Kidney glomerular epithelial cell (primary cell): ENCODE measurements at regions not wholly inside any gene's neighbourhood (a gene's known extent, or its start where the extent isn't known, plus 50 kb on each side); places are given as distances from the start of the nearest gene placed in this dataset.

Experiments used
- DNase-seq: peaks from one replicate; lab custom pipeline; 2025; lab: John Stamatoyannopoulos, UW

DNA sequence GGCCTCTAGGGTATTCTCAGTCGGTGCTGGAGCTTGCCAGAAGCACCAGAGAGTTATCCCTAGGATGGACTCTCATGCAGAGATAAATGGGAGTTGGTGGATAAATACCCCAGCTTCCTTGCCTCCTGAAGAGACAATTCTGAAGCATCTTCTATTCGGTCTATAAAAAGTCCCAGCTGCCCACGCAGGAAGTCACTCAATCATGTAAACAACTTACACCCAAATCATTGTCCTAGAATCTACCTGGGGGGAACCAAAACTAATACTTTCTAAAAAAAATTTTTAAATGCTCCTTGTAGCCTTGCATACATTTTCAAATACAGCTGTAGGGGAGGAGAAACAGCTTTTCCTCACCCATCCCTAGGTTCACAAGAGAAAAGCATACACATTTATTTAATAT, 66.6 kb upstream of the ELAC2 start:
- no peak for DNase-seq

DNA sequence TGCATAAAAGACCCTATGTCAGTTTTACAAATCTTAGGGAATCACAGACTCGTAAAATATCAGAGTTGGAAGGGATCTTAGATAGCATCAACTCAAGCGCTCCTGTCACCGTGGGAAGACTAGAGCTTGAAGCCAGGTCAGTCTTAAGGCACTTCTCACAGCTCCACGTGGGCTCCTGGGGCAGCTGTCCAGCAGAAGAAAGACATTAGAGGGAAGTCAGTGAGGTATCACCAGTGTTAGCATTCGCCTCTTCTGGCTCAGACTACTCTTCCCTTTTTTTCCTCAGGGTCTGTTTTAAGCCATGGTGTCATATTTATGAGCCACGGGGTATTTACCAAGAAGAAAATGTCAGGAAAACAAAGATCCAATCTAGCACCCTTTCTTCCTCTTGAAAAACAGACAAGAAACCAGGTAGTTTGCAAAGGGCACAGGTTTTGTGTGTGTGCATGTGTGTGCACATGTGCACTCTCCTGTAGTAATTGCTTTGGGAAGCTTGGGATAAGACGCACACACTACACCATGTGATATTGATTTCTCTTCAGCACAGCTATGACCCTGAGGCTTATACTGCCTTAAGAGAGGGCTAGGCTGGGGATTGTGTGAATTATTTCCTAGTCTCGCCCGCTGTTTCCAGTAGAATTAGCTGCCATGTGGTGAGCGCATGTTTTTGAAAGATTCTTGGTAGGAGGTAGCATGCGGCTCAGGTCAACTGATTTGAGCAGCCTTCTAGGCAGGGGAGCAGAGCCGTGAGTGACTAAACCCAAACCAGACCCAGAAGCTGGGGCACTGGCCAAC, 61.0 kb upstream of the ELAC2 start:
- DNase-seq, result no peak

DNA sequence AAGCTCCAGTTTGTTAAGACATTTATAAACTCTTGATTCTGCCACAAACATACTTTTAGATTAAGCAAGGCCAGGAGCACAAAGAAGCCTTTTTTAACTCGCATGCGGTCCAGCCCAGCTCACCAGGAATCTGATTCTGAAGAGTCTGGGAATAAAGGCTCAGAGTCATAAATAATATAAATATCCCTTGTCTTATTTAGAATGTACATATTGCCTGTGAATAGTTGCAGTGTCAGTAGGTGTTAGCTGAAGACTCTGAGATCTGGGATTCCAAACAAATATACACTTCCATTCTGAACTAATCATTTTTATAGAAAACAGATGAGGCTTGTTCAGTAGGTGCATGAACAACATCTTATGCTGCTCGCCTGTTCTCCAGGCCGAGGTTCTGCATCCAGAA, 59.1 kb upstream of the ELAC2 start:
- no peak for DNase-seq

DNA sequence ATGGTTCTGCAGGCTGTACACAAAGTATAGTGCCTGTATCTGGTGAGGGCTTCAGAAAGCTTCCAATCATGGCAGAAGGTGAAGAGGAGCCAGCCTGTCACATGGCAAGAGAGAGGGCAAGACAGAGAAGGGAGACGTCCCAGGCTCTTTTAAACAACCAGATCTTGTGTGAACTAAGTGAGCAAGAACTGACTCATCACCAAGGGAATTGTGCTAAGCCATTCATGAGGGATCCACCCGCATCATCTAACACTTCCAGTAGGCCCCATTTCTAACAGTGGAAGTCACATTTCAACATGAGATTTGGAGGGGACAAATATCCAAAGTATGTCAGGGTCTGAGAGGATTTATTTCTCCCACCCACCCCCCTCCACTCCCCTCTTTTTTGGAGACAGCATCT, 56.2 kb upstream of the ELAC2 start:
- no peak for DNase-seq

DNA sequence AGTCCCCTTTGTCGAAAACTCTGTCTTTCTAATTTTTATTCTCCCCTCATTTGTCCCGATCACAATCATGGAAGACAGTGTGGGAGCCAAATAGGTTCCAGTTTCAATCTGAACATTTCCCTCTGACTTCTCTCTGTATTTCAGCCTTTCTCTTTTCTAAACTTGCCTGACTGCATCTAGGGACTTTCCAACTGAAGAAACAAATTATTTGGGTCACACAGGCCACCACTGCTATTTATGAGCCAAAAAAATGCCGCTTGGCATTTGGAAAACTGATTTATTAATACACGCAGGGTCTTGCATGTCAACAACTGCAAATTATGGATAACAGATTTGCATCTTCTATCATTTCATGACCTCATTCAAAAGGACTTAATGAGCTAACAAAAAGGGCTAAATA, 55.2 kb upstream of the ELAC2 start:
- DNase-seq, result no peak

GRCh38 chr17:13070732-13071131, 52.9 kb upstream of the ELAC2 start:
- no peak for DNase-seq

GRCh38 chr17:13067629-13068303, 49.9 kb upstream of the ELAC2 start:
- DNase-seq, result no peak
